Esophagus squamous epithelium (tissue), 5 donors: ENCODE measurements at regions not wholly inside any gene's neighbourhood (a gene's known extent, or its start where the extent isn't known, plus 50 kb on each side); places are given as distances from the start of the nearest gene placed in this dataset.

ENCODE experiments used
- DNase-seq: peaks from one replicate; lab custom pipeline; 2025; lab: John Stamatoyannopoulos, UW
- H3K27ac ChIP-seq, 4 donors: fragments of 200-600 bp; sonication (generic); one replicate each; pipeline ENCODE4 v1.5.1; 2016 to 2019; ENCODE audit warnings: mild to moderate bottlenecking in 1 of 4
- H3K27me3 ChIP-seq, 4 donors: fragments of 200-600 bp; sonication (generic); 1 replicate in 3 of 4; 2 replicates in 1 of 4; pipeline versions ENCODE4 v1.5.1 to v1.6.0; 2017 to 2021; ENCODE audit warnings: antibody characterized with exemption in 1 of 4
- H3K36me3 ChIP-seq, 3 donors: fragments of 200-600 bp; sonication (generic); one replicate each; pipeline ENCODE4 v1.5.1; 2016 to 2019
- H3K4me1 ChIP-seq, 3 donors: fragments of 200-600 bp; sonication (generic); one replicate each; pipeline ENCODE4 v1.5.1; 2017 to 2019
- H3K4me3 ChIP-seq, 4 donors: fragments of 200-600 bp; sonication (generic); 1 replicate in 3 of 4; 2 replicates in 1 of 4; pipeline ENCODE4 v1.5.1; 2016 to 2019; ENCODE audit warnings: mild to moderate bottlenecking in 2 of 4, moderate library complexity in 1 of 4
- H3K9me3 ChIP-seq, 3 donors: fragments of 200-600 bp; sonication (generic); one replicate each; pipeline ENCODE4 v1.5.1; 2016 to 2019
- POLR2A ChIP-seq, 4 donors: fragments of 450-650 bp; IDR thresholded peaks; one replicate each; pipeline ENCODE4 v1.6.1; 2017; ENCODE audit warnings: antibody characterized with exemption in 4 of 4, mild to moderate bottlenecking in 4 of 4, moderate library complexity in 3 of 4
- WGBS, 2 donors: methylation state at CpG; one replicate each; pipeline ENCODE4 v1.1.5; 2018; 5-methylcytosine and 5-hydroxymethylcytosine counted together
- intact Hi-C: fragments of 100-400 bp; cut with DNase I; formaldehyde crosslinking; loops from one replicate; pipeline ENCODE4 v1.15.0; 2022
- TF ChIP-seq, protein P1 (sequence below), 6 experiments: fragments of 450-650 bp in 4 of 6; fragments of 200-600 bp in 2 of 6; sonication (generic) in 2 of 6; IDR thresholded peaks; one replicate each; pipeline ENCODE4 v1.5.1; 2016 to 2019; ENCODE audit warnings: antibody characterized with exemption in 6 of 6, mild to moderate bottlenecking in 4 of 6, moderate library complexity in 4 of 6
- donor health status: DM: yes; HTN: yes; CAD: no.

DNA sequence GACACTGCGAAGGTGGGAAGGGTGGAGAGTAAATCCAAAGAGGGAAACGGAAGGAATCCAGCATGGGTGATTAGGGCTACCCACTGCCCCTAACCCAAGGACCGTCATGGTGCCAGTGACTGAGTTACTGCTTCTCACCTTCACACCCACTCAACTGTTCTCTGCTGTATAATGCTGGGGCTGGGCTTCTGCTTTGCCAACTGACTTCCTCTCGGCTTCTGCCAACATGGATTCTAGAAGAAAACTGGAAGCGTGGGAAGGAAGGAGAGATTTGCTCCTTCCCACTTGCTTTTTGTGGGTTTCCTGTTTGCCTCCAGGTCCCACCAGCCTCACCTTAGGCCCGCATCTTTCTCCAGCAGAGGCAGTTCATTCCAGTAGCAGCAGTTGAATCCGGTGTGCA lies 153.5 kb upstream of the RAI14 start:
- intact Hi-C loops: no loop called here
- WGBS, 2 donors: 71 to 76% methylated on average over 7 of the region's 7 CpGs
- no peak for DNase-seq
- Histone ChIP-seq H3K4me1 (peaks cover 20 to 75% (median 51%) of the 10 kb centered on the region in 3 donors), H3K27ac (peak overlapping the region in 3 of 4 donors; percentile 65 to 74 (median 66)), H3K36me3 (no peaks in the 10 kb centered on the region), H3K9me3 (no peaks in the 10 kb centered on the region), H3K4me3 (no peak overlapping the region), H3K27me3 (no peaks in the 10 kb centered on the region)
- TF ChIP-seq POLR2A (IDR thresholded peaks at IDR 0.05): no peak
- TF ChIP-seq, protein P1, sequence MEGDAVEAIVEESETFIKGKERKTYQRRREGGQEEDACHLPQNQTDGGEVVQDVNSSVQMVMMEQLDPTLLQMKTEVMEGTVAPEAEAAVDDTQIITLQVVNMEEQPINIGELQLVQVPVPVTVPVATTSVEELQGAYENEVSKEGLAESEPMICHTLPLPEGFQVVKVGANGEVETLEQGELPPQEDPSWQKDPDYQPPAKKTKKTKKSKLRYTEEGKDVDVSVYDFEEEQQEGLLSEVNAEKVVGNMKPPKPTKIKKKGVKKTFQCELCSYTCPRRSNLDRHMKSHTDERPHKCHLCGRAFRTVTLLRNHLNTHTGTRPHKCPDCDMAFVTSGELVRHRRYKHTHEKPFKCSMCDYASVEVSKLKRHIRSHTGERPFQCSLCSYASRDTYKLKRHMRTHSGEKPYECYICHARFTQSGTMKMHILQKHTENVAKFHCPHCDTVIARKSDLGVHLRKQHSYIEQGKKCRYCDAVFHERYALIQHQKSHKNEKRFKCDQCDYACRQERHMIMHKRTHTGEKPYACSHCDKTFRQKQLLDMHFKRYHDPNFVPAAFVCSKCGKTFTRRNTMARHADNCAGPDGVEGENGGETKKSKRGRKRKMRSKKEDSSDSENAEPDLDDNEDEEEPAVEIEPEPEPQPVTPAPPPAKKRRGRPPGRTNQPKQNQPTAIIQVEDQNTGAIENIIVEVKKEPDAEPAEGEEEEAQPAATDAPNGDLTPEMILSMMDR (IDR thresholded peaks at IDR 0.05): no peak

DNA sequence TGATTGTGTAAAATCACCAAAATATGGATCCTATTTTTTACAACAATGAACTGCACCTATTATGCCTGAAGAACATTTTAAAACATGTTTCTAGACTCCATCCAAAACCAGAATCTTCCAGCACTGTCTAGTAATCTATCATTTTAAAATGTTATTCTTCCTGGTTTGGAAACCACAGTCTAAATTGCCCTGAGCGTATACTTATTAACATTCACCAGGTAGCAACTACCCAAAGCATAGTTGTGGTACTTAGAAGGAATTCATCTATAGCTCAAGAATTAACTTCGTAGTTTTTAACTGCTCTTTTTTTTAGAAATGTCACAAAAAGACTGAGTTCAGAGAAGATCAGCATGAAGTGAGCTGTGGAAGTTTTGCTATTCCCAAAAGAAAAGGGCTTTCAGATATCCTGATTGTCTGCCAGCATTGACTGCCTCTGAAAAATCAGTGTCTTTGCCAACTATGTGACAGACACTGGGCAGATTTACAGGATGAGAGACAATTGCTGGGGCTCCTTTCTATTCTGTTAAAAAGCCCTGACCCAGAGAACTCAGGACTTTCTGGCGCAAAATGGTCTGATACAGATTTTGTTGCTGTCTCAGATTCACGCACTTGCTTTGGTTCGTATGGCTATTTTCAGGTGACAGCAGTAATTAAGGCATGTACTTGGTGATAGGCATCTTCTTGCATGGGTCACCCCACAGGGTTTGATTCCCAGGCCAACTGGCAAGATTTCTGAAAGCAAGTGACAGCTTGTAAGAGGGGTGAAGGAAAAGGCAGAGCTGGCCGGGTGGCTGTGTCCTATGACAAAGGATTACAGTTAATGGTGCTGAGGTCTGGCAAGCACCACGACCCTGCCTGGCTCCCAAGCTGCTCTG lies 152.5 kb upstream of the RAI14 start:
- 23 to 36% methylated on average over 7 of the region's 7 CpGs for WGBS, 2 donors
- H3K4me1 ChIP-seq: peaks cover 15 to 73% (median 52%) of the 10 kb centered on the region in 3 donors
- no peak for DNase-seq

DNA sequence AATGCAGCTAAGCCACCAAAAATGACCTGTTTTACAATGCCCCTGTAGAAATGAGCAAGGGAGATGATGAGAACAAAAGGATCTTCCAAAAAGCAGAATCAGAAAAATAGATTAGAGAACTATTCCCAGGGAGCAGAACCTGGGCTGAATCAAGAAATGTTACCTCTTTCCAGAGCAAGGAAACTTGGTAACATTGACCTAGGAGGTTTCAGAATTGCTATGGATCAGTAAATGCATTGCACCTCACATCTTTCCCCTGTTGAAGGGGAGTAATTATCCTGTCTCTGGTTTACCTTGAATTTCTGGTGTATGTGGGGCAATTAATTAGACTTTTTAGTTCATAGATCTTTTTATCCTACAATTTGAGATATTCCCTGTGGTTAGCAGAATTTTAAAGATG lies 151.2 kb upstream of the RAI14 start:
- Histone ChIP-seq H3K27ac (peak overlapping the region in 2 of 4 donors; percentile 65 to 66), H3K9me3 (no peaks in the 10 kb centered on the region), H3K36me3 (no peaks in the 10 kb centered on the region), H3K4me1 (peaks cover 15 to 73% (median 45%) of the 10 kb centered on the region in 3 donors), H3K4me3 (no peak overlapping the region), H3K27me3 (no peaks in the 10 kb centered on the region)
- no peak for DNase-seq
- TF ChIP-seq, protein P1 (IDR thresholded peaks at IDR 0.05): no peak
- TF ChIP-seq POLR2A (IDR thresholded peaks at IDR 0.05): no peak
- intact Hi-C loops: no loop called here

More for the DNA sequence above, 152.5 kb upstream of the RAI14 start:
- Histone ChIP-seq H3K4me3 (no peak overlapping the region), H3K36me3 (no peaks in the 10 kb centered on the region), H3K27ac (peak overlapping the region; percentile 44 to 74 (median 66)), H3K27me3 (no peaks in the 10 kb centered on the region), H3K9me3 (no peaks in the 10 kb centered on the region)
- intact Hi-C loops: no loop called here
- TF ChIP-seq, protein P1 (IDR thresholded peaks at IDR 0.05): no peak
- no peak for TF ChIP-seq POLR2A (IDR thresholded peaks at IDR 0.05)

DNA sequence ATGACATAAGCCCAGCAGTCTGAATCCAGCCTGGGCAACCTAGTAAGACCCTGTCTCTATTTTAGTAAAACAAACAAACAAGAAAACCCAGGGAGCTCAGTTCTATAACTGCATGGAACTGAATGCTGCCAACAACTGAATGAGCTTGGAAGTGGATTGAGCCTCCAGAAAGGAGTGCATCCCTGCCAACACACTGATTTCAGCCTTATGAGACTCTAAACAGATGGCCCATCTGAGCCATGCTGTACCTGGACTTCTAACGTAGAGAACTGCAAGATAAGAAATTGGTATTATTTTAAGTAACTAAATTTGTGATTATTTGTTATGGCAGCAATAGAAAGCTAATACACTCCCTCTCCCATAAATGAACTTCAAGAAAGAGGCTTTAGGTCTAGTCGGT lies 150.4 kb upstream of the RAI14 start:
- 82 to 87% methylated on average over 2 of the region's 2 CpGs for WGBS, 2 donors

DNA sequence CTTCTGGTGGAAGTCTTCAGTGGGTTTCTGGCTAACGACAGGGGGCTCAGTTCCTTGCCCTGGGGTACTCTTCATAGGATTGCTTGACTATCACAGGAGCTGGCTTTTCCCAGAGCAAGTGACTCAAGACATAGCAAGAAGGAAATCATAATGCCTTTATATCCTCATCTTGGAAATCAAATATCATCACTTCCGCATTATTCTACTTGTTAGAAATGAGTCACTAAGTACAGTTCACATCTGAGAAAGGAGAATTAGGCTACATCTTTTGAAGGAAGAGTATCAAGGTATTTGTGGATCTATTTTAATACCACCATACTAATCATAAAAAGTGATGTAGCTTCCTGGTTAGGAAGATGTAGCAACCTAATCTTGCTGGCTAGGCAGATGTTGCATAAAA lies 148.2 kb upstream of the RAI14 start:
- intact Hi-C loops: no loop called here
- no peaks in the 10 kb centered on the region for H3K27me3 ChIP-seq
- peaks cover 9 to 76% (median 36%) of the 10 kb centered on the region in 3 donors for H3K4me1 ChIP-seq
- H3K36me3 ChIP-seq: no peaks in the 10 kb centered on the region
- 78 to 83% methylated on average over 2 of the region's 2 CpGs for WGBS, 2 donors
- no peak overlapping the region for H3K4me3 ChIP-seq
- TF ChIP-seq, protein P1 (IDR thresholded peaks at IDR 0.05): no peak
- no peak for TF ChIP-seq POLR2A (IDR thresholded peaks at IDR 0.05)
- DNase-seq: no peak
- H3K9me3 ChIP-seq: no peaks in the 10 kb centered on the region
- peak overlapping the region in 3 of 4 donors; percentile 15 to 46 (median 15) for H3K27ac ChIP-seq

More for the DNA sequence above, 150.4 kb upstream of the RAI14 start:
- Histone ChIP-seq H3K4me1 (peaks cover 15 to 73% (median 40%) of the 10 kb centered on the region in 3 donors), H3K27me3 (no peaks in the 10 kb centered on the region), H3K9me3 (no peaks in the 10 kb centered on the region), H3K36me3 (no peaks in the 10 kb centered on the region), H3K4me3 (no peak overlapping the region), H3K27ac (no peak overlapping the region)
- intact Hi-C loops: no loop called here
- TF ChIP-seq POLR2A (IDR thresholded peaks at IDR 0.05): no peak
- TF ChIP-seq, protein P1 (IDR thresholded peaks at IDR 0.05): no peak
- no peak for DNase-seq
